VCaP (cell line): ENCODE measurements at regions not wholly inside any gene's neighbourhood (a gene's known extent, or its start where the extent isn't known, plus 50 kb on each side); places are given as distances from the start of the nearest gene placed in this dataset.
A peak's percentile ranks its signal among the peaks of the same experiment; 100 is the strongest.

Experiments used
- H3K27ac ChIP-seq: fragments of 450-650 bp; 2 replicates; pipeline ENCODE4 v1.5.1; 2017
- CTCF ChIP-seq: fragments of 450-650 bp; conservative IDR thresholded peaks from 2 replicates; pipeline ENCODE4 v1.5.1; 2017; ENCODE audit warnings: mild to moderate bottlenecking, moderate library complexity

- no peak overlapping the region; the same call in 1 of the 2 replicates for H3K27ac ChIP-seq
- TF ChIP-seq CTCF: no peak
Observed at GRCh38 chr21:16514316-16514715, 784.5 kb downstream of the USP25 start.

GRCh38 chr21:16517383-16517782 is 787.6 kb downstream of the USP25 start:
- no peak for TF ChIP-seq CTCF
- H3K27ac ChIP-seq: peak overlapping the region; percentile 3; the same call in 1 of the 2 replicates

GRCh38 chr21:16519036-16519435 is 789.3 kb downstream of the USP25 start:
- no peak for TF ChIP-seq CTCF

GRCh38 chr21:16519644-16520043 is 789.9 kb downstream of the USP25 start:
- no peak for TF ChIP-seq CTCF

More at GRCh38 chr21:16519036-16519435, 789.3 kb downstream of the USP25 start:
- H3K27ac ChIP-seq: no peak overlapping the region

GRCh38 chr21:16522548-16522947 is 792.8 kb downstream of the USP25 start:
- H3K27ac ChIP-seq: peak overlapping the region; percentile 73
- no peak for TF ChIP-seq CTCF

More at GRCh38 chr21:16519644-16520043, 789.9 kb downstream of the USP25 start:
- no peak overlapping the region for H3K27ac ChIP-seq

- no peak for TF ChIP-seq CTCF
- peak overlapping the region; percentile 2 for H3K27ac ChIP-seq
Observed at GRCh38 chr21:16530656-16531055, 800.9 kb downstream of the USP25 start.

- TF ChIP-seq CTCF: no peak
- peak overlapping the region; percentile 91 for H3K27ac ChIP-seq
Observed at GRCh38 chr21:16532840-16533239, 803.1 kb downstream of the USP25 start.
